ENCODE measurements at regions not wholly inside any gene's neighbourhood (a gene's known extent, or its start where the extent isn't known, plus 50 kb on each side); places are given as distances from the start of the nearest gene placed in this dataset.
"Not testable (repeated sequence)": the region's sequence is repeated elsewhere in the genome, so short reads cannot be mapped to it uniquely, and the experiment has no call there.

GRCh38 chr4:85126991-85127591, 160.6 kb upstream of the WDFY3 start:
- H3K4me1 ChIP-seq (ENCODE audit: insufficient read depth, low read length): peaks cover 29% of the 10 kb centered on the region
- no peaks in the 10 kb centered on the region; the same call in 1 of the 2 replicates for H3K9me3 ChIP-seq (ENCODE audit: control insufficient read depth, insufficient read depth, low read length)
- no peaks in the 10 kb centered on the region for H3K36me3 ChIP-seq (ENCODE audit: insufficient read depth, low read length)
- no peak overlapping the region for H3K9ac ChIP-seq (ENCODE audit: low read depth, low read length)

- peak overlapping the region; percentile 27; the same call in 1 of the 2 replicates for H3K9ac ChIP-seq (ENCODE audit: low read depth, low read length)
- peaks cover 29% of the 10 kb centered on the region for H3K4me1 ChIP-seq (ENCODE audit: insufficient read depth, low read length)
- no peaks in the 10 kb centered on the region for H3K36me3 ChIP-seq (ENCODE audit: insufficient read depth, low read length)
- H3K9me3 ChIP-seq (ENCODE audit: control insufficient read depth, insufficient read depth, low read length): no peaks in the 10 kb centered on the region; the same call in 1 of the 2 replicates
These were observed 161.2 kb upstream of the WDFY3 start for GRCh38 chr4:85127653-85128052.

- Histone ChIP-seq H3K9me3 (ENCODE audit: control insufficient read depth, insufficient read depth, low read length) (no peaks in the 10 kb centered on the region; the same call in 1 of the 2 replicates), H3K9ac (ENCODE audit: low read depth, low read length) (peak overlapping the region; percentile 27; the same call in 1 of the 2 replicates), H3K36me3 (ENCODE audit: insufficient read depth, low read length) (no peaks in the 10 kb centered on the region), H3K4me1 (ENCODE audit: insufficient read depth, low read length) (peaks cover 29% of the 10 kb centered on the region)
These were observed 162.0 kb upstream of the WDFY3 start for GRCh38 chr4:85128246-85129204.

GRCh38 chr4:85129354-85130125, 163.1 kb upstream of the WDFY3 start:
- not testable (repeated sequence) for H3K36me3 ChIP-seq (ENCODE audit: insufficient read depth, low read length); H3K9me3 ChIP-seq (ENCODE audit: control insufficient read depth, insufficient read depth, low read length); H3K9ac ChIP-seq (ENCODE audit: low read depth, low read length)
- peaks cover 29% of the 10 kb centered on the region for H3K4me1 ChIP-seq (ENCODE audit: insufficient read depth, low read length)

- no peaks in the 10 kb centered on the region for H3K36me3 ChIP-seq (ENCODE audit: insufficient read depth, low read length)
- no peak overlapping the region for H3K9ac ChIP-seq (ENCODE audit: low read depth, low read length)
- H3K9me3 ChIP-seq (ENCODE audit: control insufficient read depth, insufficient read depth, low read length): no peaks in the 10 kb centered on the region; the same call in 1 of the 2 replicates
- H3K4me1 ChIP-seq (ENCODE audit: insufficient read depth, low read length): peaks cover 23% of the 10 kb centered on the region
These were observed 165.6 kb upstream of the WDFY3 start for GRCh38 chr4:85132117-85132516.

GRCh38 chr4:85132570-85132969, 166.1 kb upstream of the WDFY3 start:
- Histone ChIP-seq H3K36me3 (ENCODE audit: insufficient read depth, low read length) (no peaks in the 10 kb centered on the region), H3K9me3 (ENCODE audit: control insufficient read depth, insufficient read depth, low read length) (no peaks in the 10 kb centered on the region; the same call in 1 of the 2 replicates), H3K4me1 (ENCODE audit: insufficient read depth, low read length) (peaks cover 19% of the 10 kb centered on the region), H3K9ac (ENCODE audit: low read depth, low read length) (no peak overlapping the region)

GRCh38 chr4:85139749-85140148, 173.3 kb upstream of the WDFY3 start:
- H3K36me3 ChIP-seq (ENCODE audit: insufficient read depth, low read length); H3K9ac ChIP-seq (ENCODE audit: low read depth, low read length): not testable (repeated sequence)

GRCh38 chr4:85142451-85142850, 176.0 kb upstream of the WDFY3 start:
- Histone ChIP-seq H3K36me3 (ENCODE audit: insufficient read depth, low read length) (no peaks in the 10 kb centered on the region), H3K9ac (ENCODE audit: low read depth, low read length) (no peak overlapping the region), H3K9me3 (ENCODE audit: control insufficient read depth, insufficient read depth, low read length) (no peaks in the 10 kb centered on the region), H3K4me1 (ENCODE audit: insufficient read depth, low read length) (no peaks in the 10 kb centered on the region)

More at GRCh38 chr4:85139749-85140148, 173.3 kb upstream of the WDFY3 start:
- H3K4me1 ChIP-seq (ENCODE audit: insufficient read depth, low read length); H3K9me3 ChIP-seq (ENCODE audit: control insufficient read depth, insufficient read depth, low read length): not testable (repeated sequence)

- H3K36me3 ChIP-seq (ENCODE audit: insufficient read depth, low read length): no peaks in the 10 kb centered on the region
- H3K9ac ChIP-seq (ENCODE audit: low read depth, low read length): no peak overlapping the region
- H3K9me3 ChIP-seq (ENCODE audit: control insufficient read depth, insufficient read depth, low read length): no peaks in the 10 kb centered on the region
- no peaks in the 10 kb centered on the region for H3K4me1 ChIP-seq (ENCODE audit: insufficient read depth, low read length)
These were observed 181.1 kb upstream of the WDFY3 start for GRCh38 chr4:85147481-85148076.

- H3K4me1 ChIP-seq (ENCODE audit: insufficient read depth, low read length): no peaks in the 10 kb centered on the region
- H3K9me3 ChIP-seq (ENCODE audit: control insufficient read depth, insufficient read depth, low read length): no peaks in the 10 kb centered on the region
- H3K9ac ChIP-seq (ENCODE audit: low read depth, low read length): no peak overlapping the region
- no peaks in the 10 kb centered on the region for H3K36me3 ChIP-seq (ENCODE audit: insufficient read depth, low read length)
These were observed 183.2 kb upstream of the WDFY3 start for GRCh38 chr4:85149676-85150075.

GRCh38 chr4:85151371-85151770, 184.9 kb upstream of the WDFY3 start:
- no peaks in the 10 kb centered on the region for H3K9me3 ChIP-seq (ENCODE audit: control insufficient read depth, insufficient read depth, low read length)
- no peak overlapping the region for H3K9ac ChIP-seq (ENCODE audit: low read depth, low read length)
- no peaks in the 10 kb centered on the region for H3K4me1 ChIP-seq (ENCODE audit: insufficient read depth, low read length)
- no peaks in the 10 kb centered on the region for H3K36me3 ChIP-seq (ENCODE audit: insufficient read depth, low read length)

GRCh38 chr4:85151786-85152185, 185.3 kb upstream of the WDFY3 start:
- no peaks in the 10 kb centered on the region for H3K36me3 ChIP-seq (ENCODE audit: insufficient read depth, low read length)
- no peaks in the 10 kb centered on the region for H3K9me3 ChIP-seq (ENCODE audit: control insufficient read depth, insufficient read depth, low read length)
- no peaks in the 10 kb centered on the region for H3K4me1 ChIP-seq (ENCODE audit: insufficient read depth, low read length)
- H3K9ac ChIP-seq (ENCODE audit: low read depth, low read length): no peak overlapping the region

- Histone ChIP-seq H3K36me3 (ENCODE audit: insufficient read depth, low read length) (no peaks in the 10 kb centered on the region), H3K4me1 (ENCODE audit: insufficient read depth, low read length) (no peaks in the 10 kb centered on the region), H3K9ac (ENCODE audit: low read depth, low read length) (no peak overlapping the region), H3K9me3 (ENCODE audit: control insufficient read depth, insufficient read depth, low read length) (no peaks in the 10 kb centered on the region)
These were observed 186.0 kb upstream of the WDFY3 start for GRCh38 chr4:85152480-85152879.

- H3K4me1 ChIP-seq (ENCODE audit: insufficient read depth, low read length): no peaks in the 10 kb centered on the region
- H3K9me3 ChIP-seq (ENCODE audit: control insufficient read depth, insufficient read depth, low read length): no peaks in the 10 kb centered on the region
- no peak overlapping the region for H3K9ac ChIP-seq (ENCODE audit: low read depth, low read length)
- no peaks in the 10 kb centered on the region for H3K36me3 ChIP-seq (ENCODE audit: insufficient read depth, low read length)
These were observed 186.7 kb upstream of the WDFY3 start for GRCh38 chr4:85153221-85153620.
